Endothelial cell of umbilical vein (primary cell): ENCODE measurements at regions not wholly inside any gene's neighbourhood (a gene's known extent, or its start where the extent isn't known, plus 50 kb on each side); places are given as distances from the start of the nearest gene placed in this dataset.

Experiments
- CTCF ChIP-seq, 2 donors: IDR thresholded peaks; 1 replicate in 1 of 2; 2 replicates in 1 of 2; pipeline ENCODE4 v1.5.1; 2011; ENCODE audit warnings: low read length in 2 of 2, mild to moderate bottlenecking in 2 of 2, moderate library complexity in 2 of 2, control low read depth in 1 of 2, inconsistent platforms in 1 of 2, low read depth in 1 of 2; ENCODE audit not compliant: insufficient read depth in 1 of 2; ENCODE audit errors: extremely low read depth in 1 of 2
- EZH2 ChIP-seq: IDR thresholded peaks from 2 replicates; pipeline ENCODE4 v1.6.1; 2012; ENCODE audit warnings: borderline replicate concordance, low read depth, mild to moderate bottlenecking, moderate library complexity, low read length, inconsistent platforms; ENCODE audit not compliant: severe bottlenecking
- GATA2 ChIP-seq: IDR thresholded peaks from 2 replicates; pipeline ENCODE4 v1.7.0; 2011; ENCODE audit warnings: low read depth, mild to moderate bottlenecking, moderate library complexity, mixed read lengths, low read length; ENCODE audit not compliant: insufficient read length, insufficient read depth
- JUN ChIP-seq: IDR thresholded peaks from 2 replicates; pipeline ENCODE4 v1.6.1; 2011; ENCODE audit warnings: borderline replicate concordance, low read depth; ENCODE audit not compliant: insufficient read length, insufficient read depth
- MYC ChIP-seq: IDR thresholded peaks from one replicate; pipeline ENCODE4 v1.6.1; 2011; ENCODE audit warnings: mild to moderate bottlenecking, low read depth, low read length
- POLR2A ChIP-seq: IDR thresholded peaks from 2 replicates; pipeline ENCODE4 v1.6.1; 2012; ENCODE audit warnings: low read depth, mild to moderate bottlenecking, control low read depth, low read length

- TF ChIP-seq EZH2: no peak
- TF ChIP-seq CTCF (IDR thresholded peaks at IDR 0.05; ENCODE audit: extremely low read depth in 1 of 2, insufficient read depth in 1 of 2, low read depth in 1 of 2, low read length in 2 of 2): no peak
- TF ChIP-seq POLR2A: no peak
- TF ChIP-seq MYC: no peak
- no peak for TF ChIP-seq JUN
- no peak for TF ChIP-seq GATA2
Measured at GRCh38 chr5:56294354-56294753, 61.2 kb upstream of the ANKRD55 start.
